ENCODE measurements at regions not wholly inside any gene's neighbourhood (a gene's known extent, or its start where the extent isn't known, plus 50 kb on each side); places are given as distances from the start of the nearest gene placed in this dataset.
A peak's percentile ranks its signal among the peaks of the same experiment; 100 is the strongest.
"Not testable (repeated sequence)": the region's sequence is repeated elsewhere in the genome, so short reads cannot be mapped to it uniquely, and the experiment has no call there.

- H3K36me3 ChIP-seq (ENCODE audit: control insufficient read depth, insufficient read depth, low read length), result no peaks in the 10 kb centered on the region
- no CpG with 5 or more reads among the region's 3 CpGs for WGBS (ENCODE audit: insufficient coverage)
- no peak overlapping the region for H3K27ac ChIP-seq (ENCODE audit: low read length)
- no peaks in the 10 kb centered on the region for H3K27me3 ChIP-seq (ENCODE audit: control insufficient read depth, insufficient read depth, low read length)
- peaks cover 5% of the 10 kb centered on the region for H3K4me1 ChIP-seq (ENCODE audit: control insufficient read depth, insufficient read depth, low read length)
- DNase-seq, result no peak
- no peaks in the 10 kb centered on the region for H3K9me3 ChIP-seq (replicated peaks; ENCODE audit: control insufficient read depth, low read depth, low read length)
- no peak overlapping the region for H3K4me3 ChIP-seq (ENCODE audit: low read length)
Measured at GRCh38 chr1:229853751-229854150, 213.3 kb upstream of the GALNT2 start.

GRCh38 chr1:229854620-229855019 lies 212.4 kb upstream of the GALNT2 start:
- no peaks in the 10 kb centered on the region for H3K9me3 ChIP-seq (replicated peaks; ENCODE audit: control insufficient read depth, low read depth, low read length)
- WGBS (ENCODE audit: insufficient coverage), result 80% methylated on average over 1 of the region's 1 CpG
- no peaks in the 10 kb centered on the region for H3K27me3 ChIP-seq (ENCODE audit: control insufficient read depth, insufficient read depth, low read length)
- no peak overlapping the region for H3K27ac ChIP-seq (ENCODE audit: low read length)
- no peak overlapping the region for H3K4me3 ChIP-seq (ENCODE audit: low read length)
- peaks cover 5% of the 10 kb centered on the region for H3K4me1 ChIP-seq (ENCODE audit: control insufficient read depth, insufficient read depth, low read length)
- no peak for DNase-seq
- no peaks in the 10 kb centered on the region for H3K36me3 ChIP-seq (ENCODE audit: control insufficient read depth, insufficient read depth, low read length)

- DNase-seq, result peak; percentile 27
- Histone ChIP-seq H3K4me3 (ENCODE audit: low read length) (no peak overlapping the region), H3K36me3 (ENCODE audit: control insufficient read depth, insufficient read depth, low read length) (no peaks in the 10 kb centered on the region), H3K27me3 (ENCODE audit: control insufficient read depth, insufficient read depth, low read length) (no peaks in the 10 kb centered on the region), H3K4me1 (ENCODE audit: control insufficient read depth, insufficient read depth, low read length) (peaks cover 20% of the 10 kb centered on the region), H3K27ac (ENCODE audit: low read length) (no peak overlapping the region), H3K9me3 (replicated peaks; ENCODE audit: control insufficient read depth, low read depth, low read length) (no peaks in the 10 kb centered on the region)
- WGBS (ENCODE audit: insufficient coverage), result 21% methylated on average over 3 of the region's 7 CpGs
Measured at GRCh38 chr1:229856009-229856650, 210.9 kb upstream of the GALNT2 start.

- H3K27me3 ChIP-seq (ENCODE audit: control insufficient read depth, insufficient read depth, low read length), result no peaks in the 10 kb centered on the region
- H3K4me1 ChIP-seq (ENCODE audit: control insufficient read depth, insufficient read depth, low read length), result peaks cover 33% of the 10 kb centered on the region
- no peaks in the 10 kb centered on the region for H3K9me3 ChIP-seq (replicated peaks; ENCODE audit: control insufficient read depth, low read depth, low read length)
- H3K27ac ChIP-seq (ENCODE audit: low read length), result no peak overlapping the region
- H3K4me3 ChIP-seq (ENCODE audit: low read length), result no peak overlapping the region
- no peak for DNase-seq
- WGBS (ENCODE audit: insufficient coverage), result 100% methylated on average over 2 of the region's 4 CpGs
- no peaks in the 10 kb centered on the region for H3K36me3 ChIP-seq (ENCODE audit: control insufficient read depth, insufficient read depth, low read length)
Measured at GRCh38 chr1:229857585-229857984, 209.5 kb upstream of the GALNT2 start.

- DNase-seq, result no peak
- no peaks in the 10 kb centered on the region for H3K27me3 ChIP-seq (ENCODE audit: control insufficient read depth, insufficient read depth, low read length)
- H3K36me3 ChIP-seq (ENCODE audit: control insufficient read depth, insufficient read depth, low read length), result no peaks in the 10 kb centered on the region
- H3K27ac ChIP-seq (ENCODE audit: low read length), result no peak overlapping the region
- H3K4me3 ChIP-seq (ENCODE audit: low read length), result no peak overlapping the region
- H3K4me1 ChIP-seq (ENCODE audit: control insufficient read depth, insufficient read depth, low read length), result peaks cover 40% of the 10 kb centered on the region
- WGBS (ENCODE audit: insufficient coverage), result 92% methylated on average over 4 of the region's 5 CpGs
- H3K9me3 ChIP-seq (replicated peaks; ENCODE audit: control insufficient read depth, low read depth, low read length), result no peaks in the 10 kb centered on the region
Measured at GRCh38 chr1:229859026-229859425, 208.0 kb upstream of the GALNT2 start.

- Histone ChIP-seq H3K4me1 (ENCODE audit: control insufficient read depth, insufficient read depth, low read length) (peaks cover 51% of the 10 kb centered on the region), H3K27ac (ENCODE audit: low read length) (peak overlapping the region; percentile 42), H3K36me3 (ENCODE audit: control insufficient read depth, insufficient read depth, low read length) (no peaks in the 10 kb centered on the region), H3K27me3 (ENCODE audit: control insufficient read depth, insufficient read depth, low read length) (no peaks in the 10 kb centered on the region), H3K9me3 (replicated peaks; ENCODE audit: control insufficient read depth, low read depth, low read length) (no peaks in the 10 kb centered on the region), H3K4me3 (ENCODE audit: low read length) (no peak overlapping the region)
- peak; percentile 31 for DNase-seq
- WGBS (ENCODE audit: insufficient coverage), result no CpG with 5 or more reads among the region's 6 CpGs
Measured at GRCh38 chr1:229860926-229861325, 206.1 kb upstream of the GALNT2 start.

- 50% methylated on average over 6 of the region's 15 CpGs for WGBS (ENCODE audit: insufficient coverage)
- Histone ChIP-seq H3K4me1 (ENCODE audit: control insufficient read depth, insufficient read depth, low read length) (peaks cover 45% of the 10 kb centered on the region), H3K36me3 (ENCODE audit: control insufficient read depth, insufficient read depth, low read length) (no peaks in the 10 kb centered on the region), H3K9me3 (replicated peaks; ENCODE audit: control insufficient read depth, low read depth, low read length) (no peaks in the 10 kb centered on the region), H3K4me3 (ENCODE audit: low read length) (no peak overlapping the region), H3K27me3 (ENCODE audit: control insufficient read depth, insufficient read depth, low read length) (no peaks in the 10 kb centered on the region), H3K27ac (ENCODE audit: low read length) (peak overlapping the region; percentile 9)
- peak; percentile 23 for DNase-seq
Measured at GRCh38 chr1:229862017-229862774, 204.8 kb upstream of the GALNT2 start.

GRCh38 chr1:229863651-229864545 lies 203.1 kb upstream of the GALNT2 start:
- WGBS (ENCODE audit: insufficient coverage), result 55% methylated on average over 9 of the region's 16 CpGs
- no peak overlapping the region for H3K4me3 ChIP-seq (ENCODE audit: low read length)
- no peaks in the 10 kb centered on the region for H3K36me3 ChIP-seq (ENCODE audit: control insufficient read depth, insufficient read depth, low read length)
- H3K9me3 ChIP-seq (replicated peaks; ENCODE audit: control insufficient read depth, low read depth, low read length), result no peaks in the 10 kb centered on the region
- peaks cover 48% of the 10 kb centered on the region for H3K4me1 ChIP-seq (ENCODE audit: control insufficient read depth, insufficient read depth, low read length)
- peak; percentile 83 for DNase-seq
- no peaks in the 10 kb centered on the region for H3K27me3 ChIP-seq (ENCODE audit: control insufficient read depth, insufficient read depth, low read length)
- peak overlapping the region; percentile 90 for H3K27ac ChIP-seq (ENCODE audit: low read length)

GRCh38 chr1:229864686-229865230 lies 202.3 kb upstream of the GALNT2 start:
- H3K36me3 ChIP-seq (ENCODE audit: control insufficient read depth, insufficient read depth, low read length), result no peaks in the 10 kb centered on the region
- H3K9me3 ChIP-seq (replicated peaks; ENCODE audit: control insufficient read depth, low read depth, low read length), result no peaks in the 10 kb centered on the region
- H3K27ac ChIP-seq (ENCODE audit: low read length), result peak overlapping the region; percentile 74
- DNase-seq, result no peak
- WGBS (ENCODE audit: insufficient coverage), result 77% methylated on average over 6 of the region's 15 CpGs
- peaks cover 56% of the 10 kb centered on the region for H3K4me1 ChIP-seq (ENCODE audit: control insufficient read depth, insufficient read depth, low read length)
- no peak overlapping the region for H3K4me3 ChIP-seq (ENCODE audit: low read length)
- no peaks in the 10 kb centered on the region for H3K27me3 ChIP-seq (ENCODE audit: control insufficient read depth, insufficient read depth, low read length)

GRCh38 chr1:229865321-229865720 lies 201.7 kb upstream of the GALNT2 start:
- Histone ChIP-seq H3K4me1 (ENCODE audit: control insufficient read depth, insufficient read depth, low read length) (peaks cover 52% of the 10 kb centered on the region), H3K27ac (ENCODE audit: low read length) (peak overlapping the region; percentile 74)
- not testable (repeated sequence) for DNase-seq; H3K36me3 ChIP-seq (ENCODE audit: control insufficient read depth, insufficient read depth, low read length); H3K4me3 ChIP-seq (ENCODE audit: low read length); H3K9me3 ChIP-seq (replicated peaks; ENCODE audit: control insufficient read depth, low read depth, low read length); H3K27me3 ChIP-seq (ENCODE audit: control insufficient read depth, insufficient read depth, low read length)
- WGBS (ENCODE audit: insufficient coverage), result 91% methylated on average over 19 of the region's 32 CpGs

Measured in muscle of leg (tissue), 3 donors.